ENCODE measurements at regions not wholly inside any gene's neighbourhood (a gene's known extent, or its start where the extent isn't known, plus 50 kb on each side); places are given as distances from the start of the nearest gene placed in this dataset.

DNA sequence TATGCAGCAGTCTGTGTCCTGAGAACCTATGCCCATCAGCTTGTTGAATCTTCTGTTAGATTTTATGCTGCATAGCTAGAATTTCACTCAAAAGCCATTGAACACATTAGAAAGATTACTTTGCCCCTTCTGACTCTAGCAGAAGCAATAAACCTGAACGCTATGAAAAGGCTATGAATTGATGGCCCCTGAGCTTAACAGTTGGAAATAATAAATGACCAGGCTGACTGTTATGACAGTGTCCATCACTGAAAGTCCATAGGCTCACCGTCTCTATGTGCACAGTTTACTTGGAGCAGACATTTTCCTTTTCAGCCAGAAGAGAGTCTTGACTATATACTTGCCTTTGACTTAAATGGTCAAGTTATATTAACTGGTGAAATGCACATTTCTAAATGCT, 1618.8 kb upstream of the ACVR2A start:
- H3K4me3 ChIP-seq, result no peak overlapping the region
- H3K9me3 ChIP-seq, result no peaks in the 10 kb centered on the region
- H3K27me3 ChIP-seq, result no peaks in the 10 kb centered on the region
- TF ChIP-seq, protein P1, sequence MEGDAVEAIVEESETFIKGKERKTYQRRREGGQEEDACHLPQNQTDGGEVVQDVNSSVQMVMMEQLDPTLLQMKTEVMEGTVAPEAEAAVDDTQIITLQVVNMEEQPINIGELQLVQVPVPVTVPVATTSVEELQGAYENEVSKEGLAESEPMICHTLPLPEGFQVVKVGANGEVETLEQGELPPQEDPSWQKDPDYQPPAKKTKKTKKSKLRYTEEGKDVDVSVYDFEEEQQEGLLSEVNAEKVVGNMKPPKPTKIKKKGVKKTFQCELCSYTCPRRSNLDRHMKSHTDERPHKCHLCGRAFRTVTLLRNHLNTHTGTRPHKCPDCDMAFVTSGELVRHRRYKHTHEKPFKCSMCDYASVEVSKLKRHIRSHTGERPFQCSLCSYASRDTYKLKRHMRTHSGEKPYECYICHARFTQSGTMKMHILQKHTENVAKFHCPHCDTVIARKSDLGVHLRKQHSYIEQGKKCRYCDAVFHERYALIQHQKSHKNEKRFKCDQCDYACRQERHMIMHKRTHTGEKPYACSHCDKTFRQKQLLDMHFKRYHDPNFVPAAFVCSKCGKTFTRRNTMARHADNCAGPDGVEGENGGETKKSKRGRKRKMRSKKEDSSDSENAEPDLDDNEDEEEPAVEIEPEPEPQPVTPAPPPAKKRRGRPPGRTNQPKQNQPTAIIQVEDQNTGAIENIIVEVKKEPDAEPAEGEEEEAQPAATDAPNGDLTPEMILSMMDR (IDR thresholded peaks at IDR 0.05), result no peak
- TF ChIP-seq POLR2A (IDR thresholded peaks at IDR 0.05), result no peak
- H3K27ac ChIP-seq, result no peak overlapping the region
- H3K36me3 ChIP-seq, result no peaks in the 10 kb centered on the region
- H3K4me1 ChIP-seq, result no peaks in the 10 kb centered on the region
- DNase-seq, result no peak

DNA sequence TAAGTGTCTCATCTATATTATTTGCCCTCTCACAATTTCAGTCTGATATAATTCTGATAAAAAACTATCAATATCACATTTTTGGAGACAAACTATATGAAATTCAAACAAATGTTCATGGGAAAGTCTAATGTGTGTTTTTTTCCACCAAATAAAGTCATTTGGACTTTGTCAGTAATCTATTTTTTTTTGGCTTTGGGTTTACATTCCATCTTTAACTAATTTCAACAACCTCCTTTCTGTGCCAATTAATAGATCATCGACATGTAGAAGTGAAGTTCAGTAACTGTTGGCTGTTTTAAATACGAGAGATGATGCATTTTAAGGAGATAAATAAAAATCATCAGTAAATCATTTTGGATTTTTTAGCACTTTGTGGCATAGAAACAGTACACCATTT, 1623.0 kb upstream of the ACVR2A start:
- Histone ChIP-seq H3K27ac (no peak overlapping the region), H3K9me3 (no peaks in the 10 kb centered on the region)

DNA sequence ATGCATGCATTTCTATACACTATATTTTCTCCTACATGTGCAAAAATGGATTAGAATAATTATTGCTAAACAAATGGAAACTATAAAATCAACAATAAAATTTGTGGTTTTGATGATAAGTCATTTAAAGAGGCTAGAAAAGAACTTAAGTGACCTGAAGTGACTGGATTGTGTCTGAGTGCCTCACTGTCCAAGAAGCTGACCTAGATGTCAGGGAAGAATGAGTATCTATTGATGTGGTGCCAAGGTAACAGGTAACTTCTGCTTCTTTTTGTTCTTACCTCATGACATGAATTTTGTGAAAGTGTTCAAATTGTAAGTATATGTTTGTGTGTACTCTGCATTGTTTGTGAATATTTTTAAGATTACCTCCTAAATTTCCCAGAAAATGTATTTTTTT, 1623.9 kb upstream of the ACVR2A start:
- TF ChIP-seq, protein P1 (IDR thresholded peaks at IDR 0.05), result no peak
- no peak for TF ChIP-seq POLR2A (IDR thresholded peaks at IDR 0.05)
- Histone ChIP-seq H3K27me3 (no peaks in the 10 kb centered on the region), H3K4me3 (no peak overlapping the region), H3K36me3 (no peaks in the 10 kb centered on the region), H3K4me1 (no peaks in the 10 kb centered on the region), H3K27ac (no peak overlapping the region), H3K9me3 (no peaks in the 10 kb centered on the region)
- DNase-seq, result no peak

More for the DNA sequence above, 1623.0 kb upstream of the ACVR2A start:
- Histone ChIP-seq H3K4me1 (no peaks in the 10 kb centered on the region), H3K27me3 (no peaks in the 10 kb centered on the region), H3K4me3 (no peak overlapping the region), H3K36me3 (no peaks in the 10 kb centered on the region)
- no peak for DNase-seq
- TF ChIP-seq, protein P1 (IDR thresholded peaks at IDR 0.05), result no peak
- TF ChIP-seq POLR2A (IDR thresholded peaks at IDR 0.05), result no peak

DNA sequence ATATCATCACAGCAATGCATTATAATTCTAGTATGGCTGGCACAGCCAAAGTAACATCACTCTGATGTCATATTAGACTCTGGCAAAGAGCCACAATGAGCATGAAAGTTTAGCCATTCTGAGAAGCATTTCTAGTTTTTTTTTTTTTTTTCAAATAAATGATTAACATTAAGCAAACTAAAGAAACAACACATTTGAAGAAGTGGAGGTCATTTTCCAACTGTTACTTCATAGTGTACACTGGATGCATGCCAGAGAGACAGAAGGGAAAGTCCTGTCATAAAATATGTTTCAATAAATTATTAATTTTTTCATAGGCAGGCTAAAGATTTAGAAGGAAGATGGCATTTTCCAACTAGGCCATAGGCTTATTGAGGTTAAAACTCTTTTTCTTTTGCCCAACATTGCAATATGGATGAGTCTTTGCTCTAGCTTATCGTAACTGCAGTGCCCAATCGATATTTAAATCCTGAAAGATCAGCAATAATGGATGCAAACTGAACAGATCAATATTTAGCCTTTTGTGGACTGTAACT, 1630.4 kb upstream of the ACVR2A start:
- Histone ChIP-seq H3K27me3 (no peaks in the 10 kb centered on the region), H3K36me3 (no peaks in the 10 kb centered on the region), H3K4me1 (no peaks in the 10 kb centered on the region), H3K27ac (no peak overlapping the region), H3K9me3 (no peaks in the 10 kb centered on the region), H3K4me3 (no peak overlapping the region)
- no peak for DNase-seq
- no peak for TF ChIP-seq POLR2A (IDR thresholded peaks at IDR 0.05)
- TF ChIP-seq, protein P1 (IDR thresholded peaks at IDR 0.05), result no peak

DNA sequence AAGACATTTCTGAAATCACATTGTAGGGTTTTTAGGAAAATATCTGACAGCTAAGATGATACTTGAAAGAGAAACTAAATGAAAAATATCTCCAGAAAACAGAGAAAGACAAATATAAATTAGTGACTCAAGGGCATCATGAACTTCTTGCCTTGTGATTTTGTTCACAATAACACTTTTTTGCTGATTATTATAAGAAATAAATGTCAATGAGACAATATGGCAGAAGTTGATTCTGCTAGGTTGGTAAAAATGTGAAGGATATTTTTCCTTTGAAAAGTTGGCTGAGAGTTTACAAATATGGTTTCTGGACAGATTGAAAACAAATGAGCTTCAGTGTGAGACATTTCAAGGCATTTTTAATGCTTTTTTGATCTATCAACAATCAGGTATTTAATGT, 1631.2 kb upstream of the ACVR2A start:
- Histone ChIP-seq H3K27ac (no peak overlapping the region), H3K27me3 (no peaks in the 10 kb centered on the region), H3K4me3 (no peak overlapping the region), H3K4me1 (no peaks in the 10 kb centered on the region), H3K36me3 (no peaks in the 10 kb centered on the region), H3K9me3 (no peaks in the 10 kb centered on the region)
- TF ChIP-seq POLR2A (IDR thresholded peaks at IDR 0.05), result no peak
- TF ChIP-seq, protein P1 (IDR thresholded peaks at IDR 0.05), result no peak
- no peak for DNase-seq

DNA sequence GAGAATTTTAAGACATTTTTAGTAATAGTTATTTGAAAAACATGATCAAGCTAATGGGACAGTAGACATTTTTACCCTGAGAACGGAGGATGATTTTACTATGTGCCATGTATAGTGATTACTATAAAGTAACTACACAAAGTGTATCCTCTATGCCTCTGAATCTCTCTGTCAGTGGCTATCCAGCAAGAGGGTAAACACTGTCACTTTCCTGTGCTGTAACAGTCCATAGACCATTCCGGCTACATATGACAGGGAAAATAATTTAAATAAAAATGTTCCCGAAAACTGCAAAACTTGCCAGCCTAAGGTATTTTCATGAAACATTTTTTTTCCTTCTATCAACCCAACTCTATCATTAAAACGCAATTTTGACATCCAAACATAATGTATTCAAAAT, 1632.2 kb upstream of the ACVR2A start:
- no peaks in the 10 kb centered on the region for H3K9me3 ChIP-seq
- no peak for DNase-seq
- H3K4me1 ChIP-seq, result no peaks in the 10 kb centered on the region
- no peak overlapping the region for H3K4me3 ChIP-seq
- H3K36me3 ChIP-seq, result no peaks in the 10 kb centered on the region
- TF ChIP-seq, protein P1 (IDR thresholded peaks at IDR 0.05), result no peak
- TF ChIP-seq POLR2A (IDR thresholded peaks at IDR 0.05), result no peak
- no peaks in the 10 kb centered on the region for H3K27me3 ChIP-seq
- no peak overlapping the region for H3K27ac ChIP-seq

All from Peyer's patch (tissue), 4 donors.